ENCODE measurements at regions not wholly inside any gene's neighbourhood (a gene's known extent, or its start where the extent isn't known, plus 50 kb on each side); places are given as distances from the start of the nearest gene placed in this dataset.

DNA sequence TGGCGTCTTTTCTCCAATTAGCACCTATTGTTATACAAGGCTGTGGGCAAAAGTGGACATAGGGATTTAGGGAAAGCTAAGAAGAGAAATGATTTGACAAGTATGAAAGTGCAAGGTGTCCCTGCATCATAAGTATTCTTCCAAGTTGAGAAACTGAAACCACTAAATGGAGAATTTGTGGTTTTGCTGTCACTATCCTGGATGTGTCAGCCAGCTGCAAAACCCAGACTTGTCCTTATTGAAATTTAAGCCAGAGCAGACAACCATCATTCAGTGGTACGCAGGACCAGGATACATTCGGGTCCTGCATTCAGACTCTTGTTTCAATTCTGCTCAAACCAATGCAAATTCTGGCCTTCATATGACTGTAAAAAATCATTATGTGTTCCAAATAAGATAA, 384.8 kb upstream of the TGFBR2 start:
- DNase-seq (ENCODE audit: low spot score) = no peak

DNA sequence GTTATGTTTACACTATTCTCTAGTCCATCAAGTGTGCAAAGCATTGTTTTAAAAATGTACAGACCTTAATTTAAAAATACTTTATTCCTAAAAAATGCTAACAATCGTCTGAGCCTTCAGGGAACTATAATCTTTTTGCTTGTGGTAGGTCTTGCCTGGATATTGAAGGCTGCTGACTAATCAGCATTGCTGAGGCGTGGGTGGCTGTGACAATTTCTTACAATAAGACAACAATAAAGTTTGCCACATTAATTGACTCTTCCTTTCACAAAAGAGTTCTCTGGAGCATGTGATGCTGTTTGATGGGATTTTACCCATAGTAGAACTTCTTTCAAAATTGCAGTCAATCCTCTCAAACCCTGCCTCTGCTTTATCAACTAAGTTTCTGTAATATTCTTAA, 384.0 kb upstream of the TGFBR2 start:
- DNase-seq (ENCODE audit: low spot score) = no peak

DNA sequence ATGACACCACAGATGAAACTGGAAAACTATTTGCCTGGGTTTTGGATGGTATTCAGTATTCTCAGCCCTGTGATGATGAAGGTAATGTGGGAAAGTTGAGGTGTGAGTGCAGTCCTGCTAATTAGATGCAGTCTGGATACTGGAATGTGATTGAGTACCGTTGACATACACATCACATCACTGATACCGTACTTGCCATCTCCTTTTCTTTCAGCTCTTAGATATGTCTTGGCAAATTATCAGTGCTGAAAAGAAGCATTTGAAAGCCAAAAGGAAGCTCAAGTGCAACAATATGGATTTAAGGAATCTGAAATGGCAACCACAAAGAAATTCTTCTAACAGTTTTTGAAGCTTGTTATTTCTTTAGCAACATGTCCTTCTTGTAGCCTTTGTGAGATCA, 381.4 kb upstream of the TGFBR2 start:
- DNase-seq (ENCODE audit: low spot score) = no peak

DNA sequence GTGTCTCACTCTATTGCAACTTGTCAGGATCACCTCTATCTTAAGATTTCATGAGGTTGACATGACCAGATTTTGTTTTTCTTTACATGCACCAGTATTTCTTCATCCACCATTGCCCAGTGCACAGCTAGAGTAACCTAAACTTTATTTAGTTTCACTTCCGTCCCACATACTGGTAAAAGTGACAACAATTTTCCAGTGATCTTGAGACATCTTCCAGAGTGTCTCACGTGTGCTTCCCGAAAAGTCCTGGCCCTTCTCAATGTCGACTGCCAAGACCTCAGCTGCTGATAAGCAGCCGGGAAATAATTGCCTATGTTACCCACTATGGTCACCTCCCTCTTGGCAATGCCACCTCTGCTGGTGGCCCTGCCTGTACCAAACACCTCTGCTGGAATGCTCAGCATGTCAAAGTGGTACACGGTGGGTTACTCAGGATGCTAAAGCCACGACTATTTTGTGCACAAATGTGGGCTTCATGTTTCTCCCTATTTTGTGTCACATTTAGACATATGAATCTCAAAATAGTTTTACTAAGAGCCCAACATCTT, 379.7 kb upstream of the TGFBR2 start:
- DNase-seq (ENCODE audit: low spot score) = no peak

DNA sequence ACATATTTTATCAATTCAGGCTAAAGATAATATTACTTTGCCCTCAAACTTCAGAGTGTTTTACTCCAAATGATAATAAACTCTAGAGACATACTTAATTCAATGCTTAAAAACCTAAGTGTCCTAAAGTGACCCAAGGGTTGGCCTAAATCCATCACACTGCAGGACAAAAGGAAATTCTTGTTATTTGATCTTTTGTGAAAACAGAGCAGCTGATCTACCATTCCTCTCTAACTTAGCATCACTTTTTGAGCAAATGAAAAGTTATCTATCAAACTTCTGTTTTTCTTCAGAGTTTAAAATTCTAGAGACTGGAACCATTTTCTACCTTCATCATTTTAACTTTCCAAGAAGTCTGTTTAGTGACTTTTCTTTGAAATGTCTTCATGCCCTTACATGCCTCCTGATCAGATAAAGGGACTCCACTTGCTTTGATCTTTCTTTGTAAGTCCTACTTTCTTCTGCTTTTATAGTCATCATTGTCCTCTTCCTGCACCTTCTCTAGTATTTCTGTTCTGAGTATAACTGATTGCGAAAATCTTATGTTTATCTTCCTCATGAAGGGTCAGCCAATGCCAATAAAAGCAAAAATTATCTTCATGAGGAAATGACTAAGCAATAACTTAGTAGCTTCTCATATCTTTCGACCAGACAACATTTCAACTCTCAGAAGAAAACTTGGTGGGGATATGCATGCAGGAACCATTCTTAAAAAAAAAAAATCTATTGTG, 378.7 kb upstream of the TGFBR2 start:
- DNase-seq (ENCODE audit: low spot score) = peak; percentile 3

DNA sequence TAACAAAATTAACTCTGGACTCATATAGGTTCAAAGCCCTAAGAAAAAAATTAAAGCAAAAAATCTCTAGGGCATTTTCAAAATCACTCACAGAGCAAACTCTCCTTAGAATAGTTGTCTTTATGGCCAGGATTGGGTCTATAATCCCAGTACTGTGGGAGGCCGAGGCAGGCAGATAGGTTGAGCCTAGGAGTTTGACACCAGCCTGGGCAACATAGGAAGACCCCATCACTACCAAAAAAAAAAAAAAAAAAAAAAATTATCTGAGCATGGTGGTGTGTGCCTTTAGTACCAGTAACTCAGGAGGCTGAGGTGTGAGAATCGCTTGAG, 378.1 kb upstream of the TGFBR2 start:
- DNase-seq (ENCODE audit: low spot score) = no peak

DNA sequence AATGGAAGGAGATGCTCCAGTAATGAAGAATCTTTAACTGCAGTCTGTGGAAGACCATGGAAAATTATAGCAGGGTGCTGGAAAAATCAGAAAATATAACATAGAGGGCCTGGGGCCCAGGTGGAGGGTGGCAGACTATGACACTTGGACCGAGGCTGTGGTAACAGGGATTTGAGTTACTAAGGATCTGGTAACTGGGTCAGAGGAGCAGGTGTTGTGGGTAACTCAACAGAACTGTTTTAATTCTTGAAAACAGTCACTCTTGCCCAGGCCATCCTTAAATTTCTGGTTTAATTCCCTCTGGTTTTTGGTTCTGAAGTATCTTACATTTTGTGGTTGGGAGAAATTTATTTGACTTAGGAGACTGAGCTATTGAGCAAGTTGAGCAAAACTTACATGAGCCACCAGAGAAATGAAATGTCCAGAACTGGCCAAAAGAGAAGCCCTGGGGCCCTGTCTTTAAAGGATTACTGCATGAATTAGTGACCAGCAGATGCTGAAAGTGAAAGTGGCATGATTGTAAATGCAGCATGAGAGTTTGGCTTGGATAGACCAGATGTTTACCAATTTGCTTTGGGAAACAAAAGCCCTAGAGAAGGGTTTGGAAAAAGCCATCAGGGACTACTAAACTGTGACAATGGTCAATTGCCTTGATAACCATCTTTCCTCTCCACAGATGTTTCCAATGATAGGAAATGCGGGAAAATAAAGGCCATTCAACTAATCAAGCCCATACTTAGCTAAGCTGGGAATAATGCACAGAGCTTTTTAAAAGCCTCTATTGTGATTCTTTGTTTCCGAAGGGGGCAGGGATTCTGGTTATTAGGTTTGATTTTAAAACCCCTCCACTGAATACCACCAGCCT, 374.9 kb upstream of the TGFBR2 start:
- DNase-seq (ENCODE audit: low spot score) = no peak

DNA sequence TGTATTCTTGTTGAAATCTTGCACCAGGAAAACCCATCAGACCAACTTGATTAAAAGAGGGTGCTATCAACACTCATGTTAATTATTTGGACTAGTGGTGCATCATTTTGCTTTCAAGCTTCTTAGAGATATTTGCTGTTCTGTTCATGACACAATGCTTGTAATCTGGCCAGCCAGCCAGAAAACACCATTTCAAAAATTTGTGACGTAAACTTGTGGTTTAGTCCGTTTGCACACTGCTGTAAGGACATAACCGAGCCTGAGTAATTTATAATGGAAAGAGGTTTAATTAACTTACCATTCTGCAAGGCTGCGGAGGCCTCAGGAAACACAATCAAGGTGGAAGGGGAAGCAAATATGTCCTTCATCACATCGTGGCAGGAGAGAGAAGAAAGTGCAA, 374.3 kb upstream of the TGFBR2 start:
- no peak for DNase-seq (ENCODE audit: low spot score)

DNA sequence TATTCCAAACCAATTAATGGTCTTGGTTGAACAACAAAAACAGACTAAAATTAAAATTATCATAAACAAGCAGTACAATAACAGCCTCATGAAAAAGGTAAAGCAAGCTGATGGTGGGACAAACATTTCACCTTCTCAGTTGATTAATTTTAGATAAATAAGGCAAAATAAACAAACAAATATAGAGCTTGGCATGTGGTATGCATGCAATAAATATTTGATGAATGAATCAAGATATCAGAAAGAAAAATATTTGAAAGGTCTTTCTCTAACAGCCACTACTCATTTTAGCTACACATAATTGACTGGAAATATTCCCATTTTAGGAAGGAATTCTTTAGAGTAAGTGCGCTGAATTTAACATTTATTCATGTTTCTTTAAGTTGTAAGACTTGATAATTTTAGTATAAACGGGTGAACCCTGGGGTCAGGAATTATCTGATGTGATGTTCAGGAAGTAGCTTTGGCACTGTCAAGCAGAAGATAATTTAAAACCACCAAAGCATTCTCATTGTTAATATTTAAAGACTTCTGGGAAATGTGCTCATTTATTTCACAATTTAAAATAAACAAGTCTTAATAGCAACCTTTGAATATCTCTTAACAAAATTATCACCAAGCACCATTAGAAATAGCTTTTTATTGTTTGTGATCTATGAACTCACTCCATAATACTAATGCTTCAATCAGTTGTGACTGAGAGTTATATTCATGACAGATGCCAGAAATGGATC, 372.3 kb upstream of the TGFBR2 start:
- no peak for DNase-seq (ENCODE audit: low spot score)

DNA sequence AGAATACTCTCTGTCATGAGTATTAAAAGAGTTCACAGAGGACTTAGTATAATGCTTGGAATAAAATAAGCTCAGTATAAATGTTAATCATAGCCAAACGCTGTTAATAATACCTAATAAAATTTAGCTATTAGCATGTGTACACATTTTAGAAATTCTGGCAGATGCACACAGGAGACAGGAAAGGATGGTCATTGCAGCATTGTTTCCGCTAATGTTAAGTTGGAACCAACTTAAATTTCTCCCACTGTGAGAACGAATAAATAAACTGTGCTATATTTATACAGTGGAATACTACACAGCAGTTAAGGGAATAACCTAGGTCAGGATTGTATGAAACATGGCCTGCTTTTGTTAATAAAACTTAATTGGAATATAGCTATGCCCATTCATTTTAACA, 370.4 kb upstream of the TGFBR2 start:
- DNase-seq (ENCODE audit: low spot score) = no peak

DNA sequence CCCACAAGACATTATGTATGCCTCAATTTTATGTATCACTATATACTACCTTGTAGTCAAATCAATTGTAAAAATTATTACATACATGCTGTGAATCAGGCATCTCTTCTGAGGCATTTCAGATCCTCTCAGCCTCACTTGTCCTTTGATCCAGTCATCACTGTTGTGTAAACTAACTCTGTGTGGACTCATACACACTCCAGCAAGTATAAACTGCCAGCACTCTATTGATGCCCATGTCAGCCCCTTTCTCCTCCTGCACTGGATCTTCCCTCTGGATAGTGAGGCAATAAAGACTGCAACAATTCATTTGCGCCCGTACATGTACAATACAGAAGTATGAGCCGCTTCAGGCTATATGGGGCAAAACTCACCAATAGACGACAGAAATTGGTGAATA, 364.7 kb upstream of the TGFBR2 start:
- DNase-seq (ENCODE audit: low spot score) = no peak

DNA sequence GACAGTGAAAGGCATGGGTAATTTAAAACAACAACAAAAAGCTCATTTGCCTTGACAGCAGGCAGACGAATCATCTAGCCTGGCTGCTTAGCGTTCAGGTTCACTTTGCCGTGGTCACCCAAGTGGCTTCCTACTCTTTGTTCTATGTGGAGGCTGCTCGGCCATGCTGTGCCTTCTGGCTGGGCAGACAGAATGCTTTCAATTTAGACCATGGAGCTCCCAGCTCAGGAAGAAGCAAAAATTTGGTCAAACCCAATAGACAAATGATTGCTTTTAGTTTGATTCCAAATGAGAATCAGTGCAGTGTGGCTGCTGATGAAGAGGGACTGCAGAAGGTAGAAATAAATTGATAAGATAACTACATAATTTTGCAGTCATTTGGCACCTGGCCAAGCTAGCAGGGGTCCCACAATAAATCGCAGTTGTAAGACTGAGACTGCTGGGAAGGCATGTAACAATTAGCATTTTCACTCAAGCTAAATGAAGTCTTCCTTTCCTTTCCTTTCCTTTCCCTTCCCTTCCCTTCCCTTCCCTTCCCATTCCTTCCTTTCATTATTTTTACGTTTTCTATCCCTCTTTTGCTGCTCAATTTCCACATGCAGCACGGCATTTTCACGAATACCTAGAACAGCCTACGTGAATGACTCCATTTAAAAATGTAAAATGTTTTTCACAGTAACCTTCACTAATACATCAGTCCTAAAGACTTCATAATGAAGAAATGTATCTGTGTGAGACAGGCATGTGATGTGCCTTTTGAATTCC, 360.4 kb upstream of the TGFBR2 start:
- DNase-seq (ENCODE audit: low spot score) = no peak

DNA sequence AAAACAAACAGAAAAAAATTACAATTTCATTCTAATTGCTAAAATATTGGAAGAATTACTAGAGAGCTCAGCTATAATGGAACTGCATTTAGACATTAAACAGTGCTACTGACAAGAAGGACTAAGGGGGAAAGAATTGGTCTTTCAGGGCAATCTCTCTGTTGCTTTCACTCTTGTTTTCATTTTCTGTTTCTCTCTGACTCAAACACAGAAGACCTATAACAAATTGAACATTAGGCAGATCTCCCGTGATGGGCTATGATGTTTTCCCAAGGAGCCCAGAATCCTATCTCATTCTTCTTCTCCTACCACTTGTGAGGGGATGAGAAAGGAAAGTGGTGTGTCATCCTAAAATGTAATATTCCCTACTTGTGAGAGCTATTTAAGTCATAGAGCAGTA, 358.0 kb upstream of the TGFBR2 start:
- no peak for DNase-seq (ENCODE audit: low spot score)

DNA sequence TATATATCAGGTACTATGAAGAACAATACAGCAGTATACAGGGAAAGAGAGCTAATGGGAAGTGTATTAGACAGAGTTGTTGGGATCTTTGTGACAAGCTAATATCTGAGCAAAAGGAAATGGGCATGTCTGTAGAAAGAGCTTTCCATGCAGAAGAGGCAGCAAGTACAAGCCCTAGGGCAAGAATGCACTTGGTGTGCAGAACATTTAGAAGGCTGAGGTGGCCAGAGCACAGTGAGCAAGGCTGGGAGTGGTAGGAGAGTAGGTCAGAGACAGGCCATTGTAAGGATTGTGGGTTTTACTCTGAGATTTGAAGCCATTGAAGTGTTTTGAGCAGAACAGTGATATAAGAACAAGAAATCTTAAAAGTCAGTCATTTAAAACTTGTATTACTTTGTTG, 353.9 kb upstream of the TGFBR2 start:
- DNase-seq (ENCODE audit: low spot score) = no peak

DNA sequence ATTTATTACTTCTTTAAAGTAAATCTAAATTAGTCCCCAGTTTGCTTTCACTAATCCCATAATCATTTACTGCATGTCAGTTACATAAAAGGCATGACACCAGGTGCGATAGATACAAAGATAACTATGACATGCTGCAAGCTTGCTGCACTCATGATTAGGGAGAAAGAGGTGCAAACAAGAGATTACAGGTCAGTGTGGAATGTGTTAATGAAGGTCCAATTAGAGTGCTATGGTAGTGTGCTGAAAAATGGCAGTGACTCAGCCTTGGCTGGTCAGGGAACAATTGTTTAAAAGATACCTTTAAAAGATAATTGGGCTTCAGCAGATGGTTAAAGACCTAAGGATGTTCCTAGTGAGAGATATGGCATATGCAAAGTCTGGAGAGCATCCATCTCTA, 352.6 kb upstream of the TGFBR2 start:
- DNase-seq (ENCODE audit: low spot score) = no peak

DNA sequence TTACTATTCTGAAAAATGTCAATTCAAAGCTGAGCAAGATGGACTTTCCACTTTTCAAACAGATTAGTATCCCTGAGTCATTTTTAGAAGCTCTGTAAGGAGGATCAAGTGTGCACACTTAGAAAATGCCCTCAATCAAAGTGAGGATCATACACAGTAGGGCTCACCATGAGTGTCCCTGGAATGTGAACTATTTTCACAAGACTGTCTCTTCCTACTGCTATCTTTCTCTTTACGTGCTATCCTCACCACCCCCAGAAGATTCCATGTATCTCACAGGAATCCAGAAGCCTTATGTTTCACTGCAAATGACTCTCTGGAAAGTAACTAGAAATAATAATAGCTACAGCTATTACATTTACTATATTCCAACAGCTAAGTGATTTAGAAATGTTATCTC, 349.9 kb upstream of the TGFBR2 start:
- no peak for DNase-seq (ENCODE audit: low spot score)

DNA sequence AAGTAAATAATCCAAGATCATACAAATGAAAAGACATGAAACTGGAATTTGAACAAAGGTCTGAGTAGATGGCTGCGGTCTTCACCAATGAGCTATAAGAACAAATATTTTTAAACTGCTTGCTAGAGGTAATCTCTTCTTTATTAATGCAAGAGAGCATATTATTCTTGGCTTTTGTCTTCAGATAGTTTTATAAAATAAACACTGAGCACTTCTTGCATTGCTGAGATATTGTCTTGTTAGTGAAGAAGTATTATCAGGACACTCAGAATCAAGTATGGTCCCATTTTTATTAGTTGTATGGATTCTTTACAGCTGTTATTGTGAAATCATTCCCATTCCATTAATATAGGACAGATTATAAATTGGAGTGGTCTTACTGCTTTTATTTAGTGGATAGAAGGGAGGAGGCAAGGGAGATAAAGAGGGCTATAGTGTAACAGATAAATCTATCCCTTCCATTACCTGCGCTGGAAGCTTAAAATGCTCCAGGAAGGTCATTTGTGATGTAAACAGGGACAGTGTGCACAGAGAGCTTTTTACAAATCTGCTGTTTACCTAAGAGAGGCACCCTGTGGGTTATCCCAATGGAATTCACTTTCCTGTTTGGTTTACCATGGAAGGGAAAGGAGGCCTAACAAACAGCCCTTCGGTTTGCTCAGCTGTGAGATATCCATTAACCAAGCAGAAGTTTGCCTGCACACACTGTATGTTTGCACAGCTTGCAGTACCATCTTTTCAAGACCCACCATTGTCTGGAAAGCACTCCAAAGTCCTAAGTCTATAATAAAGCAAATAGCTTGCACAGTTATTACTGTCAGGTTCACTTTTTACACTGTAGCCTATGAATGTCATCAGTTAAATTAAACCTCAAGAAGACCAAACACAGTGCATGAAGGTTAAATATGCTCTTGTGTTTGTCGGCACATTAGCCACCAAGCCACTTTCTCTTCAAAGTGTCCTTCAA, 347.7 kb upstream of the TGFBR2 start:
- no peak for DNase-seq (ENCODE audit: low spot score)

DNA sequence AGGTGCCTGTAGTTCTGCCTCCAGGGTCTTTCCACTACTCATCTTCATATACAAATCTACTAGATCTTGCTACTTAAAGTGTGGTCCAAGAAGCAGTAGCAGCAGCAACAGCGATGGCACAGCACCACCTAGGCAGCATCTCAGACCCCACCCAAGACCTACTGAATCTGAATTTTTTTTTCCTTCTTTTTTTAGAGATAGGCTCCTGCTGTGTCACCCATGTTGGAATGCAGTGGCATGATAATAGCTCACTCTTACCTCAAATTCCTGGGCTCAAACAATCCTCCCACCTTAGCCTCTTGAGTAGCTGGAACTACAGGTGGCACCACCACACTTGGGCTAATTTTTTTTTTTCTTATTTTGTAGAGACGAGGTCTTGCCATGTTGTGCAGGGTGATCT, 346.7 kb upstream of the TGFBR2 start:
- DNase-seq (ENCODE audit: low spot score) = no peak

DNA sequence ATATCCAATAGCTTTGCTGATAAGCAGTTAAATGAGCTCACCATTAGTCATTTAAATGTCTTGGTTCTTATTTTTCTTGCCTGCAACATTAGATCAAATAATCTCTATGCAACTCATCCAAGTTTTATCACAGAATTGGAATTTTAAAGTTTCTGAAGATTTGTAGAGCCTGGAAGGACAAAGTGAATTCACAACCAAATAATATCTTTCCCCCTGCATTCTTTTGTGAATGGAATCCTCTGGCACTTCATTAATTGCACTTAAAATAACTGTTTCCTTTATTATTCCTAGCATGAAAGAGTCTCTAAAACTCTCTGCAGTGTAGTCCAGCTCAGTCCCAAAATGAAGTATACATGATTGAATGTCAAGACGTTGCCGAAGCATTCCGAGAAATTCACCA, 345.6 kb upstream of the TGFBR2 start:
- no peak for DNase-seq (ENCODE audit: low spot score)

DNA sequence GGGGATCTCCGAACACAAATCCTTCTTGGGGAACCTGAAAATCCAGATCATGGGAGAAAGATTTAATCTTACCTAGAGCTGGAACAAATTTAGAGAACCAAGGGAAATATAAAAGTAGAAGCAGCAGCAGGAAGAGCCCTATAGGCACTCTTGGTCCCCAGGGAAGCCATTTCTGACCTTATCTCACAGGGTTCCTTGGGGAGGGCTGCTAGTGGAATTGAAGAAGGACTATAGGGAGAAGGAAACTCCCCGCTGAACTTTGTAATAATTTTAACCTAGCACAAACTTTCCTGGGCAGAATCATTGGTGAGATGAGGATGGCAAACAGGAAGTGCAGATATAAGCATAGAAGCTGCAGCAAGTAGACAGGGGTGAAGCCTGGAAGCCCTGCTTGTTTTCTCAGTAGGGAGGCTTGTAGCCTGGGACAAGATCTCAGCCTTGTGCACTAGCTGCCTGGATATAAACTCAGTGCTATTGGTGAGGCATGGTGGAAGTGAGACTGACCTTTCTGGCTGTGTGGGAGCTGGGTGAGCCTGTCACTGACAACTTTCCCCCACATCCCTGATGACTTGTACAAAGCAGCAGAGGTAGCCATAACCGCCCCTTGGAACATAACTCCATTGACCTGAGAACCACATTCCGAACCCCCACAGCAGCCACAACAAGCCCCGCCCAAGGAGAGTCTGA, 343.0 kb upstream of the TGFBR2 start:
- no peak for DNase-seq (ENCODE audit: low spot score)
